Lower leg skin (tissue), 3 donors: ENCODE measurements at regions not wholly inside any gene's neighbourhood (a gene's known extent, or its start where the extent isn't known, plus 50 kb on each side); places are given as distances from the start of the nearest gene placed in this dataset.

Experiments used
- POLR2A ChIP-seq, 2 donors: fragments of 450-650 bp; IDR thresholded peaks; one replicate each; pipeline ENCODE4 v1.6.1; 2016 to 2017; ENCODE audit warnings: antibody characterized with exemption in 2 of 2, mild to moderate bottlenecking in 1 of 2, moderate library complexity in 1 of 2
- TF ChIP-seq, protein P1 (sequence below), 3 donors: fragments of 450-650 bp; IDR thresholded peaks; one replicate each; pipeline ENCODE4 v1.5.1; 2016; ENCODE audit warnings: antibody characterized with exemption in 3 of 3, mild to moderate bottlenecking in 3 of 3, moderate library complexity in 2 of 3

DNA sequence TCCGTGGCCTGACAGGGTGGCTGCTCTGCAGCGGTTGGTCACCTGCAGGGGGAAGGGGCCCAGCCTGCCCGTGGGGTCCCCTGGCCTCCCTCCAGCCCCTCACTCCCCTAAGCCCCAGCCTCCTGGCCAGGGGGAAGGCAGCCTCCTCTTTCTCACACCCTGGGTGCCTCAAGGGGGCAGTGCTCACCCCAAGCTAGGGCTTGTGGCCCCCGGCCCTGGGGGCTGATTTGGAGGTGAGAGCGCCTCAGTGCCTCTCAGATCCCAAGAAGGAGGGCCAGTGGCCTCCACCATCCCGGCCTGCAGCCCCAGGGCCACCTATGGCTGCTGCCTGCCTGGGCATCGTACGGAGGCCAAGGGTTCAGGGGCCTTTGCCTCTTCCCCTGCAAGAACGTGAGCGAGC, 66.4 kb upstream of the TTC34 start:
- TF ChIP-seq, protein P1, sequence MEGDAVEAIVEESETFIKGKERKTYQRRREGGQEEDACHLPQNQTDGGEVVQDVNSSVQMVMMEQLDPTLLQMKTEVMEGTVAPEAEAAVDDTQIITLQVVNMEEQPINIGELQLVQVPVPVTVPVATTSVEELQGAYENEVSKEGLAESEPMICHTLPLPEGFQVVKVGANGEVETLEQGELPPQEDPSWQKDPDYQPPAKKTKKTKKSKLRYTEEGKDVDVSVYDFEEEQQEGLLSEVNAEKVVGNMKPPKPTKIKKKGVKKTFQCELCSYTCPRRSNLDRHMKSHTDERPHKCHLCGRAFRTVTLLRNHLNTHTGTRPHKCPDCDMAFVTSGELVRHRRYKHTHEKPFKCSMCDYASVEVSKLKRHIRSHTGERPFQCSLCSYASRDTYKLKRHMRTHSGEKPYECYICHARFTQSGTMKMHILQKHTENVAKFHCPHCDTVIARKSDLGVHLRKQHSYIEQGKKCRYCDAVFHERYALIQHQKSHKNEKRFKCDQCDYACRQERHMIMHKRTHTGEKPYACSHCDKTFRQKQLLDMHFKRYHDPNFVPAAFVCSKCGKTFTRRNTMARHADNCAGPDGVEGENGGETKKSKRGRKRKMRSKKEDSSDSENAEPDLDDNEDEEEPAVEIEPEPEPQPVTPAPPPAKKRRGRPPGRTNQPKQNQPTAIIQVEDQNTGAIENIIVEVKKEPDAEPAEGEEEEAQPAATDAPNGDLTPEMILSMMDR (IDR thresholded peaks at IDR 0.05): no peak
- TF ChIP-seq POLR2A (IDR thresholded peaks at IDR 0.05): no peak
